GM19468 (cell line): ENCODE measurements at regions not wholly inside any gene's neighbourhood (a gene's known extent, or its start where the extent isn't known, plus 50 kb on each side); places are given as distances from the start of the nearest gene placed in this dataset.

Source experiments
- ATAC-seq: cut with Tn5 transposase; IDR thresholded peaks from one replicate; pipeline ENCODE4 v1.9.1; 2021; ENCODE audit warnings: mild to moderate bottlenecking, moderate library complexity, moderate number of reproducible peaks; ENCODE audit not compliant: unreplicated experiment; ENCODE audit errors: extremely low read depth

GRCh38 chr15:46710401-46710960, 1006.8 kb upstream of the SEMA6D start:
- no peak for ATAC-seq

GRCh38 chr15:46713045-46713444, 1004.3 kb upstream of the SEMA6D start:
- ATAC-seq, result no peak

GRCh38 chr15:46714950-46715349, 1002.4 kb upstream of the SEMA6D start:
- no peak for ATAC-seq

GRCh38 chr15:46723308-46723707, 994.0 kb upstream of the SEMA6D start:
- ATAC-seq, result no peak

- ATAC-seq, result no peak
Measured at GRCh38 chr15:46732060-46732459, 985.2 kb upstream of the SEMA6D start.

GRCh38 chr15:46735115-46735514, 982.2 kb upstream of the SEMA6D start:
- ATAC-seq, result no peak

- no peak for ATAC-seq
Measured at GRCh38 chr15:46751303-46751702, 966.0 kb upstream of the SEMA6D start.

- ATAC-seq, result no peak
Measured at GRCh38 chr15:46753946-46754345, 963.4 kb upstream of the SEMA6D start.

- ATAC-seq, result no peak
Measured at GRCh38 chr15:46763091-46763490, 954.2 kb upstream of the SEMA6D start.

GRCh38 chr15:46764851-46765250, 952.5 kb upstream of the SEMA6D start:
- ATAC-seq, result no peak

- ATAC-seq, result no peak
Measured at GRCh38 chr15:46766021-46766420, 951.3 kb upstream of the SEMA6D start.

- no peak for ATAC-seq
Measured at GRCh38 chr15:46768287-46768686, 949.0 kb upstream of the SEMA6D start.

- ATAC-seq, result no peak
Measured at GRCh38 chr15:46773016-46773415, 944.3 kb upstream of the SEMA6D start.

GRCh38 chr15:46778876-46779275, 938.4 kb upstream of the SEMA6D start:
- ATAC-seq, result no peak

GRCh38 chr15:46786590-46787285, 930.6 kb upstream of the SEMA6D start:
- ATAC-seq, result no peak

- no peak for ATAC-seq
Measured at GRCh38 chr15:46795685-46796084, 921.6 kb upstream of the SEMA6D start.

GRCh38 chr15:46808834-46809233, 908.5 kb upstream of the SEMA6D start:
- no peak for ATAC-seq

GRCh38 chr15:46815240-46815639, 902.1 kb upstream of the SEMA6D start:
- ATAC-seq, result no peak

GRCh38 chr15:46815765-46816164, 901.5 kb upstream of the SEMA6D start:
- ATAC-seq, result no peak

- no peak for ATAC-seq
Measured at GRCh38 chr15:46848704-46849103, 868.6 kb upstream of the SEMA6D start.

- ATAC-seq, result no peak
Measured at GRCh38 chr15:46853600-46853999, 863.7 kb upstream of the SEMA6D start.

- no peak for ATAC-seq
Measured at GRCh38 chr15:46854564-46854963, 862.7 kb upstream of the SEMA6D start.
